NCI-H1694 (cell line): ENCODE measurements at regions not wholly inside any gene's neighbourhood (a gene's known extent, or its start where the extent isn't known, plus 50 kb on each side); places are given as distances from the start of the nearest gene placed in this dataset.
A peak's percentile ranks its signal among the peaks of the same experiment; 100 is the strongest.
"Not testable (repeated sequence)": the region's sequence is repeated elsewhere in the genome, so short reads cannot be mapped to it uniquely, and the experiment has no call there.

Source experiments
- DNase-seq: peaks from one replicate; lab custom pipeline; 2025; lab: John Stamatoyannopoulos, UW

DNA sequence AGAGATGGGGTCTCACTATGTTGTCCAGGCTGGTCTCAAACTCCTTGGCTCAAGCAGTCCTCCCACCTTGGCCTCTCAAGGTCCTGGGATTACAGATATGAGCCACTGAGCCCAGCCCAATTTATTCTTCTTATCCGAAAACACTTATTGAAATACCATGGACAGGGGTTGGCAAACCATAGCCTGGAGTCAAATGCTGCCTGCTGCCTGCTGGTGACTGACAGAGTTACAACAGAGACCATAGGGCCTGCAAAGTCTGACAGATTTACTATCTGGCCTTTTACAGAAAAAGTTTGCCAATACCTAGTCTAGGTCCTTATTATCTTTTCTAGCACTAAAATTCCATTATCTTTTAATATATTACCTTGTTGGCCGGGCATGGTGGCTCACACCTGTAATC, 87.1 kb upstream of the ZNF281 start:
- DNase-seq, result no peak

DNA sequence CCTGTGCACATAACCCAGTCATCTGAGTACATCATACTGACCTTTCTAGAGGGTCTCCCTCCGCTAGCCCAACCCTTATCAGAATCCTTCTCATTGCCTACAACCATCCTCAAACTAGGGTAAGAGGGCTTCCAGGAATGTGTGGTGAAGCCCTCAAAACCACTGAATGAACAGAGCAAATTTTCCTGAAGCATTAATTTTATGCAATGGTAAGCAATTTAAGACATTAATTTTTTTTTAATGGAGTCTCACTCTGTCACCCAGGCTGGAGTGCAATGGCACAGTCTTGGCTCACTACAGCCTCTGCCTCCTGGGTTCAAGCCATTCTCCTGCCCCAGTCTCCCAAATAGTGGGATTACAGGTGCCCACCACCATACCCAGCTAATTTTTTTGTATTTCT, 86.1 kb upstream of the ZNF281 start:
- DNase-seq, result no peak

DNA sequence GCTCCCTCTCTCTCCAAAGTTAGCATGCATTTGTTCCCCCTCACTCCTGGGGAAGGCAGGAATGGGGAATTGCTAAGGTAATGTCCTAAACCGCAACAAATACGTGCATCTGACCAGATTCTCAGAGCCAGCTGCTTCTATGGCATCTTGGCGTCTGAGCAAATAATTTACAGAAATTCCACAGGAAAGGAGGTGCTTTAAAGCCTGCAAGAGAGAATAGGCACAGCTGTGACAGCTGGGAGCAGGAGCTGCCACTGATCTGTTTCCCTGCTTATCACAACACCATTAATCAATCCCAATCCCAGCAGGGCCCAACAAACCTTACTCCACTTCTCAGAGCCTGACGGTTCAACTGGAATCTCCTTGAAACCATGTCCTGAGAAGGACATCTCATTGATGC, 83.5 kb upstream of the ZNF281 start:
- peak; percentile 27 for DNase-seq

DNA sequence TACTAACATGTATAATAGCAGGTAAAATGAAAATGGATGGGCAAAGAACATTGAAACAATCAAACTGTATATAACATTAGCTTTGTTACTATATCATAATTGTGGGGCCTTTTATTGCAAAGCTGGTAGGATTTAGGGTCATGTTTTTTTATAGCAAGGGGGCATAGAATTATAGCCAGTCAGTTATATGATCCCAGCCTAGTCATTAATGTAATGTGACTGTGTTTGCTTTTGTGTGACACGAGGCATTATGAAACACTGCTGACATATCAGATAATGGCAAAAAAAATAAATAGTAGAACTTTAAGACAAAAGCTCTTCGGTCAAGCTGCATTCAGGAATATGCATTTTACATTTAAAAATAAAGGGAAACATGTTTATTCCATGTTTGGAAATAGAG, 81.3 kb upstream of the ZNF281 start:
- DNase-seq, result no peak

DNA sequence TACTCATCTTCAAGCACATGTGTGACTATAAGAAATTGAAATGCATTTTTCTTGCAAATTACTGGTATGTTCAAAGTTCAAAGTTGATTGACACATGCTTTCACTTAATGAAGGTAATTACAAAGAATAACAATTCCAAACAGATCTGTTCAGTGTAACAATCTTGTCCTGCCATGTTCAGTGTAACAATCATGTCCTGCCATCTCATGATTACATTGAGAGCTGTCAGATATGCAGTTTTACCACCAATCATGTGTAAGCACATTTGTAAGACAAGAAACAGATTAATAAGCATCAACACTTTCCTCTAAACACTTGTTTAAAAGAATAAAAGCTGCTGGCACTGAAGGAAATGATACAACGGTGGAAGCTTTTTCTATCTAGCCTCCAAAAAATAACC, 80.3 kb upstream of the ZNF281 start:
- DNase-seq, result no peak

DNA sequence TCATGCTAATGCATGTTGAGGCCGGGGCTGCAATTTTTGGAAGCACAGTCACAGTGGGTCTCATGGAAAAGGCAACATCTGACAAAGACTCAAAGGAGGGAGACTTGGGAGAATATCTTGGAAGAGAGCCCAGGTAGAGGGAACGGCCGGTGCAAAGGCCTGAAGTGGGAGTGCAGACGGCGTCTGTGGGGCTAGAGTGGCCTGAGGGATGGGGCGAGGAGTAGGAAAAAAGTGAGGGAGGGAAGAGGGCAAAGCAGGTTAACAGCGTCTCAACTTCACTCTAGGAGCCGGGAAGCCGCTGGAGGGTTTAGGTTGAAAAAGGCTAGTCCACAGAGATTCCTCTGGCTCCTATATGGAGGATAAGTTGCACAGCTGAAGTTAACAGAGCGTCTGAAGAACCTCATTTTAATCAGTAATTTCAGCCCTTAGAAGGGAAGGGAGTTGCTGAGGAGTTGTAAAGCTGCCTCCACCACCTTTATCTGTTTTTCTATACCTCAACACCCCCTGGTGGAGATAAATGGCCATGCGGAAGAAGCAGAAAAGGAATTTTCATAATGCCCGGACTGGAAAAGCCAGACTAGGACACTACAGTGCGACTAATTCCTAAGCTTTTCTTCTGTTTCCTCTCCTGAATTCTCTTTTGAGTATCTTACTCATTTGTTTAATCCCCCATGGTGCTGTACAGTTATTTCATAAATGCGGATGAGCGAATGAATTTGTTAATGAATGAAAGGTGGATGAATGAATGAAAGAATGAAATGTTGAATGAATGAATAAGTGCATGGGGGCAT, 78.7 kb upstream of the ZNF281 start:
- DNase-seq, result peak; percentile 63

DNA sequence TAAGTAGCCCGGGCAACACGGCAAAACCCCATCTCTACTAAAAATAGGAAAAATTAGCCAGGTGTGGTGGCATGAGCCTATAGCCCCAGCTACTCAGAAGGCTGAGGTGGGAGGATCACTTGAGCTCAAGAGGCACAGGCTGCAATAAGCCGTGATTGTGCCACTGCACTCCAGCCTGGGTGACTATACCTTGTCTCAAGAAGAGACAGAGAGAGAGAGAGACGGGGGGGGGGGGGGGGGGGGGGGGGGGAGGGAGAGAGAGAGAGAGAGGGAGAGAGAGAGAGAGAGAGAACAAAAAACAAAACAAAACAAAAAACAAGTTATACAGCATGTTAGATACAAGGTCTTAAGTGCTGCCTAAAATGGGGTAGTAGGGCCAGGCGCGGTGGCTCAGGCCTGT, 77.8 kb upstream of the ZNF281 start:
- DNase-seq, result no peak

DNA sequence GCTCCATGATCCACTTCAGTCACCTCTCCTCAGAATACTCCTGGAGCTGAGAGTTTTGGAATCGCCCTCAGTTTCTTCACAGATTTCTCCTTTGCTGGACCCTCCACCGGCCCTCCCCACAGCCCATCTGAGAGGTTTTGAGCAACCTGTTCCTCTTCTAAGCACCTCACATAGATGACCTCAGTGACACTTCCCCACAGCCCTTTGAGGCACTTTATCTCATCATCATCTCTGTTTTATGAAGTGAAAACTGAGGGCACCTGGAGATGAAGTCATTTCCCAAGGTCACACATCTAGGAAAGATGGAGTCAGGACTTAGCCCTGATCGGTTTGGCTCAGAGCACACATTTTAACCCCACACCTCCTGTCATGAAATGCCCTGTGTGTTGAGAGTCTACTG, 76.8 kb upstream of the ZNF281 start:
- no peak for DNase-seq

DNA sequence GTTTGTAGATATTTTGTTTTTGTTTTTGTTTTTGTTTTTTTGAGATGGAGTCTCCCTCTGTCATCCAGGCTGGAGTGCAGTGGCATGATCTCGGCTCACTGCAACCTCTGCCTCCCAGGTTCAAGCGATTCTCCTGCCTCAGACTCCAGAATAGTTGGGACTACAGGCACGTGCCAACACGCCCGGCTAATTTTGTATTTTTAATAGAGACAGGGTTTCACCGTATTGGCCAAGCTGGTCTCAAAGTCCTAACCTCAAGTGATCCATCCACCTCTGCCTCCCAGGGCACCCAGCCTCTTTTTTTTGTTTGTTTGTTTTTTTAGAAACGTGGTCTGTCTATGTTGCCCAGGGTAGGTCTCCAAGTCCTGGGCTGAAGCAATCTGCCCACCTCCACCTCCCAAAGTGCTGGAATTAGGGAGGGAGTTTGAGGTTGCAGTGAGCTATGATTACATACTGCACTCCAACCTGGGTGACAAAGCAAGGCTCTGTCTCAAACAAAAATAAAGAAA, 74.7 kb upstream of the ZNF281 start:
- DNase-seq, result not testable (repeated sequence)

DNA sequence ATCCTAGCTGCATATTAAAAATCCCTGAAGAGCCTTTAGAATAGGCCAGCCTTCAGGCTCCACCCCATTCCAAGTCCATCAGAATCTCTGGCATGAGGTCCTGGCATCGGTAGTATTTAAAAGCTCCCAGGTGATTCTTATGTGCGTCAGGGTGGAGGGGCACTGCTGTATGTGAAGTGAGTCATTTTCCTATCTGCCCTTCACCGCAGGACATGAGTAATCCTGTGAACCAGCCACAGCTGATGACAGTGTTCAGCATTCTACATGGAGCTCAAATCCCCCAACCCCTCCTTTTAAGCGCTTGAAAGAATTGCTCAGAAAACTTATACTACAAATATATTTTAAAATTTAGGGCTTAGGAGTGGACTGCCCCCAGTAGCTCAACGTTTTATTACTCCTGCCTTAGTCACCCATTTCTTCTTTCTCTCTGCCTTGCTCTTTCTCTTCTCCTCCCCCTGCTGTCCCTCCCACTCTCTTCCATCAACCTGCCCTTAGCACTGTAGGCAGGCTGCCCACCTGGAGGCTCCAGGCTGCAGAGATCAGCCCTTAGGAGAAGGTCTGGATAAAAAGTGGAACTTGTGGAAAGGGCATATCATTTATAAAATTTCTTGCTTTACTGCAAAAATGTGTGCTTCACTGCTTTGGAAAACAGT, 73.8 kb upstream of the ZNF281 start:
- DNase-seq, result no peak

DNA sequence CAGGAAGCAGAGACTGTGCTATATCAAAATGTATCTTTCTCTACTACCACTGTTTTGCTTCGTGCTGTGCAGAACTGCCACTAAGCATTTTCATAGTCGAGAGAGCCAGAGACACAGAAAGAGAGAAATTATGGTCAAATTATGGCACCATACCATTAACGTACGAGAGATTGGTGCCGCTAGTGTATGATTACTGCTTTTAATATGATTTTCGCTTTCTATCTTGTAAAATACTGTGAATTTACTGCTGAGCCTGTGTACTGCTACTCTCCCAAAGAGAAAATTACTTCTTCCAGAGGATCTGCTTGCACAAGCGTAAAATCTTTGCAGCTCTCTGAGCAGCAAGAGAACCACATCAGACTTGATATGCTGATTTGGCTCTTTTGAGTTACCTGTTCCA, 71.1 kb upstream of the ZNF281 start:
- no peak for DNase-seq

DNA sequence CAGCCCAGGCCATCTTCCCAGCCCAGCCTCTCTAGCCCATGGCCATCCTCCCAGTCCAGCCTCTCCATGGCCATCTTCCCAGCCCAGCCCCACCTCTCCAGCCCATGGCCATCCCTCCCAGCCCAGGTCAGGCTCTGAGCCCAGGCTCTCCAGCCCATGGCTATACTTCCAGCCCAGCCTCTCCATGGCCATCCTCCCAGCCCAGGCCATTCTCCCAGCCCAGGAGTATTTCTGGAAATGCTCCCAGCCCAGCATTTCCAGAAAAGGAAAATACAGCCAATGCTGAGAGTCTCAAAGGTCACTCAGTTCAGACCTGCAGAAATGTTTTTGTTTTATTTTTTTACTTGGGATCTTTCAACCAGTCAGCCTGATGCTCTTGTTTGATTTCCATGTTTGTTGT, 70.0 kb upstream of the ZNF281 start:
- no peak for DNase-seq

DNA sequence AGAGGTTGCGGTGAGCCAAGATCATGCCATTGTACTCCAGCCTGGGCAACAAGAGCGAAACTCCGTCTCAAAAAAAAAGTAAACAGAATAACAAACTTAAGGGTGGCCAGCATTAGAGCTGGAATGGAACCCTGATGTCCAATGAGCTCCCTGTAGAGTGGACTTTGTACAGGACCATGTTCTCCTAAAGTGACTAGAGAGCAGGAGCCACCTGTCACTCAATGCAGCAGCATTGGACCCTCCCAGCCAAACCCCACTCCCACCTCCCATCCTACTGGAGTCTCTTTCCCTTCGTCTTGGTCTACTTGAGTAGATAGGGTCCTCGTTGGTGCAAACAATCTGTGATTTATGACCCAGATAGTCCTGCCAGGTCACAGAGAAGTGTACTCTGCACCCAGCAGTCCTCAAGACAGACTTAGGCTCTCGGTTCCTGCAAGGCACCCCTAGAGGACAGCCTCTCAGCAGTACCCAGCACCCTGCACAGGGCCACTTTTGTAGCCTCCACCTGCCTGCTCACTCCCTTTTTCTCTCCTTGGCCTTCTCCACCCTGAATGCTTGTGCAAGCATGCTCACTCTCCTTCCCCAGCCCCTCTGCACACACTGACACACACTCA, 69.2 kb upstream of the ZNF281 start:
- no peak for DNase-seq

DNA sequence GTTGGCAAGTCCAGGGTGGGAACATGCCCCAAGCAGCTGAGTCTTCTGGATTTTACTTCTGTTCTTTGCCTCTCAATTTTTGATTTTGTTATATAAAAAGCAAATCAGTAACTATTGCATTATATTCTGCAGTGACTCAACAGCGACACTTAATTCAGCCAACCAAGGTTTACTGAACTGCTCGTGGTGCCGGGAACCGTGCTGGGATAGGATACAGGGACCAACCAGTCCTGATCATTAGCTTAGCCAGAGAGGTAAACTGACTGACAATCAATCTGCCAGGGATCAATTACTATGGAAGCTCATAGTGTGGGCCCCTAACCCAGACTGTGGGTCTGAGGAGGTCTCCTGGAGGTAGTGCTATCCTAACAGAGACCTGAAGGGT, 68.4 kb upstream of the ZNF281 start:
- no peak for DNase-seq

DNA sequence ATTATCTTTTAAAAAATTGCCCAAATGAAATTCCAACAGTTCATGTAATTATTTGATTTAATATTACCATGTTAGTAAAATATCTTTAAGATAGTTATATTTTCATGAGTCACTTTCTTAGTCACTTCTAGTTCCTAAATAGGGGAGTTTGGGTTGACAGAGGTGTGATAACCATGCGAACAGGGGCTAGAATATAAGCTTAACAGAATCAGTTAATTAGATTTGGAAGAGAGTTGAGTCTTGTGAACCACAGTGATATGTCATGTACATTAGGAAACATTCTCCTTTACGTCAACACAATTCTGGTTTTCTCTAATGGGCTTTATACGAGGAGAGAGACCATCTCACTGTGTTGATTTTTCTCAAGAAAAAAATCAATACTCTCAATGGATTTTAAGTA, 64.8 kb upstream of the ZNF281 start:
- DNase-seq, result no peak

DNA sequence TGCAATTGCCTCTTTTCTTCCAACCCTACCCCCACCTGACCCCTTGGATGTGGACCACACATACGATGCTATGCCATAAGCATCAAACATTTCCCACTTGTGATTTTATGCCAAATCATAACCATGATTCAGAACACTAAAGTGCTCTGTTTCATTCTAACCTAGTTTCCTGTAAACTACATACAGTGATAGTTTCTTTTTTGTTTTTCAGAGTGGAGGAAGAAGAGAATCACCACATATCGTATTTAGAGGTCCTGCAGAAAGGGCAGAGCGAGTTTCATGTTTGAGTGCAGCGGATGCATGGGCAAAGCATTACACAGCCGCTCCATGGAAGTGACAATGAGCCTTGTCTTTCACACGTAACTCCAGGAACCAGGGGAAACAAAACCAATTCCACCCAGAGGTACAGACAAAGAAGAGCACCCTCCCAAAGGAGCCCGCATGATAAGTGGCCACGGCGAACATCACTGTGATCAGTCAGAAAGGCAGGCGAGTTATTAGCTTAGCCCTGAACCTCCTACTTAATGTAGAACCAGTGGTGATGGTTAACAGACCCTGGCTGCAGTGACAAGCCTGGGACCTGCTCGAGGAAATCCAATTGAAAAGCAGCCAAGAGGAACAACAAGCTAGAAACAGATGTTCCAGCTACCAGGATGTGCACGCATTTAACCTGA, 64.0 kb upstream of the ZNF281 start:
- DNase-seq, result peak; percentile 33

DNA sequence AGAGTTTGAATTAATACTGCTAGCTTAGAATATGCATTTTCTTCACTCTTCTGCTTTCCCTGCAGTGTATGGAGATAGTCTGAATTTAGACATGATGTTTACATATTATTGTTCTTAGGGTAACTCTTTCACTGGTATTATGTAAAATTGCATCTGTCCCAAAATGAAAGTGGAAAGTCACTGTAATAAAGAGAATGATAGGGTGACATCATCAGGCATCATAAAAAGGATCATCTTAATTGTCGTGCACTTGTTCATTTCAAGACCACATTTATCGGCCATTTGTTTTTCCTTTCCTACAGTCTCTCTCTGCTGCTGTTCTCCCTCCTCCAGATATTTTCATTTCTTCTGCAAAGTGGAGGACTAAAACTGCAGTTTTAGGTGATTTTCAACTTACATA, 61.9 kb upstream of the ZNF281 start:
- no peak for DNase-seq

DNA sequence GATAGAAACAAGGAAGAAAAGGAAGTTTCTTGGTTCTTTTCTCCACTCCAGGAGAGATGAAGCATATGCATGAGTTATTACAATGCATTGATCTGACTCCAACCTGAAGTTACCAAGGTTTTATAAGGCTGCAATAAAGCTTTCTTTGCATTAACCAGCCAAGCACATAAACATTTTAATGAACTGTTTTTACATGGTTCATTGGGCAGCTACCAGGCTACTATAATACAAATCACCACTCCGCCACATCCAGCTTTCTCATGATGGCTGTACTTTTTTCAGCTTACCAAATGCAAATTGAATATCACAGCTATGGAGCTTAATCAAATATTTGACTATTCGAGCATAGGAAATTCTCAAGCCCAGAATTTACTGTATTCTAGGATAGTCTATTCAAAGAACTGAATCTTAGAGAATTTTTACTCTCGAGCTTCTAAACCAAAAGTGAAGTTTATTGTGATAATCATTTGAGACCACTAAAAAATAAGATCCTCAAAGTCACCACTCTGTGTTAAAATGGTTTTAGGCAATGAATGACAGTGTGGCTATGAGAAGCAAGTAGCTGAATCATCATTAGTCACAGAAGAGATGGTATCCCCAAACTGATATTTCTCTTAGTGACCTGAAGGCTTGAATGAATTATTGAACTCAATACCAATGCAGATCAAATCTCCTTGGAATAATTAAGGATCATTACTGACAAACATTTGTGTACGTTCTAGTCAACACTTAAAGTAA, 58.6 kb upstream of the ZNF281 start:
- DNase-seq, result no peak

DNA sequence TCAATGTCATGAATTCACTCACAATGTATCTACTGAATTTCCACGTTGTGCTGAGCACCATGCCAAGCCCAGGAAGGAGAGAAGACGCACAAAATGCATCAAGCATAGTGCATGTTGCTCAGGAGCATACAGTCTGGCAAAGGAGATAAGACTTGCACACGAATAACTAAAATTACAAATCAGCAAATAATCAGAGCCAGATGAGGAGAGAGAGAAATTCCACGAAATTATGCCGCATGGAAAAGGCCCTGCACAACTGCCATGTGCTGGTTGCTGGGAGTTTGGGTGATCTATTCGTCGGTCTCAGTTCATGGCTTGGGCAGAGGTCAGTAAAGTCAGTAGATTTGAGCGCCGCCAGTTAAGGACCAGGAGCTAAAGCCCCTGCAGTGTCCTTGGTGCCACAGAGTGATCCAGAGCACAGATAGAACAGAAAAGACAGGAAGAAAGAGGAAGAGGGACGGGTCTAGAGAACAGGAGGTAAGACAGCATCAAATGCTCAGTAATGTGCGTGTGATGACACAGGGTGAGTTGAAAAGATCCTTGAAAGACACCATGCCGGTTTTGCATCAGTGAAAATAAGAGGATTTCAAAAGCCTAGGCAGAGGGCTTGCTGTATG, 55.1 kb upstream of the ZNF281 start:
- DNase-seq, result no peak
